Kidney capillary endothelial cell (primary cell): ENCODE measurements at regions not wholly inside any gene's neighbourhood (a gene's known extent, or its start where the extent isn't known, plus 50 kb on each side); places are given as distances from the start of the nearest gene placed in this dataset.

Experiments
- DNase-seq: peaks from one replicate; pipeline ENCODE4 v3.0.0-alpha.2; 2018; ENCODE audit warnings: low spot score

DNA sequence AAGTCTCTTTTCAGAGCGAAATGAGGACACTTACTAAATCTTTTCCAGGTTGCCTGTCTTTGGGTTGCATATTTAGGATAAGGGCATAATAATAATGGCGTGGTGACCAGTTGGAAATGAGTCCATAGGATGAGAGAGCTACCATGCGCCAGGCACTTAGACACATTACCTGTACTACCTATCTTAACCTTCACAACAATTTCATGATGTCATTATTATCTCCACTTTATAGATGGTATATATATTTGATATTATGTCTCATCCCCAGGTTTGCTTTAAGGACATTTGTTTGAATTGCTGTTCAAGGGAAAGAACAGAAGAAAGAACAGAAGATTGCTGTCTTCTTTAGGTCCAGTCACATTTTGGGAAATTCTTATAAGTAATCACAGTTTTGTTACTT lies 182.0 kb upstream of the STARD13 start:
- no peak for DNase-seq

DNA sequence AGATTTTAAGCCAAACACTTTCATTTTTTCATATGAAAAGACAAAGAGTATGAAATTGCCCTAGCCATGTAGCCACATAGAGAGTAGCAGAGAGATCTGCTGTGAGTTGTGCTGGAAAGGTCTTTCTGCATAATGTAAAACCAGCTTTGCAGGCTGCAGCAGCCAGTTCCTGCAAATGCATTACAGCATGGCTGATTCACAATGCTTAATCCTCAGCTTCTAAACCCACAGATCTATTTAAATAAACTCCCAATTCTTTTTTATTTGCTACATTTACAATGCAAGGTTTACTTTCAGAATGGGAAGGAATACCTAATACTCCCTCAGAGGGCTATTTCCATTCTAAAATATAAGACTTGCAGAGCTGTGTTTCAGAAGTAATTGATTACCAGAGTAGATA lies 185.6 kb upstream of the STARD13 start:
- no peak for DNase-seq

DNA sequence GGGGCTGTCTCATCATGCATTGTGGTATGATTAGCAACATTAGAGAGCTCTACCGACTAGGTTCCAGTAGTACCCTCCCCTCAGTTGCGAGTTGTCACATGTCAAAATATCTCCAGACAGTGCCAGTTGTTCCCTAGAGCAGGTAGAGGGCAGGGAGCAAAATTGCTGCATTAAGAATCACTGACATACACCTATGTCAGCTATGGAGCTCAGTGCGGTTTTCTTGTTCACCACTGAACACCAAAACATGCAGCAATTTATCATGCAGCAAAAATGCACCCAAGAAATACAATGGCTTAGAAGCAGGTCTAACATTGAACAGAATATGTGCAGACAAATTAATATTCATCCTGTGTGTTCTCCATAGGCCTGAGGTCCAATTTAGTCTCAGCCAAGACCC lies 186.9 kb upstream of the STARD13 start:
- DNase-seq = no peak

DNA sequence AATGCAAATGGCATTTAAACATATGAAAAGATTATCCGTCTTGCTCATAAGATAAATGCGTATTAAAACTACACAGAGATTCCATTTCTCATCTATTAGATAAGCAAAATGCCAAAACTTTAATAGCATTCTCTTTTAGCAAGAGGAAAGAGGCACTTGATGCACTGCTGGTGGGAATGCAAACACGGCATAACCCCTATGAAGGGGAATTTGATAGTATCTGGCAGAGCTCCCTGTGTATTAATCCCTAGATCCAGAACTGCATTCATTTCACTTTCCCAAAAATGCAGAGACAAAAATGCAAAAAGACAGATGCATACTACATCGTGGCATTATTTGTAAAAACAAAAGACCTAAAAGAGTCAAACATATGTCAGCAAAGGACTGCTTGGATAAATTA lies 193.6 kb upstream of the STARD13 start:
- DNase-seq = no peak

DNA sequence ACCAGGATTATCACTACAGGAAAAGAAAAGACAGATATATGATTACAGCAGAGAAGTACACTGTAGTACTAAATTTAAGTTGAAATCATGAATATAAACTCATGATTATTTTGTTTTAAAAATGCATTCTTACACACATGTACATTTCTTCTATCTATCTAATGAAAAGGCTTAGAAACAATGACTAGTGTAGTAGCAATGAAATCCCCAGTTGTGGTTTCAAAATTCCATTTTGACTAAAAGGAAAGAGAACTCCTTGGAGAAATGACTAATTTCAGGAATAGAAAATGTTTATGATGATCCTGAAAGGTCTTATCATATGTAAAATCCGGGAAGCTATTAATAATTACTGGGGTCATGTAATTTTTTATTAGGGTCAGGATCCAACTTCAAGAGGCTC lies 195.0 kb upstream of the STARD13 start:
- no peak for DNase-seq

DNA sequence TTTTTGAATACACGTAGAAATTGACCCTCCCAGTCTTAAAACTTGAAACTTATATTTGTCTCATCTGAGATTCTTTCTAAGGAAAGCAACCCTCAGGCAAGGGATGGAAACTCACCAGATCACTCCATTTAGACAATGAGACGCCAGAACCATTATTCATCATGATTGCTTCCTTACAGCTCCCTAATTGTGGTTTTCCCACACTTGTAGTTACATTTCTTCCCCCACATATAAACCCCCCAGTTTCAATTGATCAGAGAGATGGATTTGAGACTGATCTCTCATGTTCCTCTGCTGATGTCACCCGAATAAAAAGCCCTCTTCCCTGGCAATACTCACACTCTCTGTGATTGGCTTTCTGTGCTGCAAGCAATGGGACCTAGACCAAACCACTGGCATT lies 197.9 kb upstream of the STARD13 start:
- DNase-seq = no peak

DNA sequence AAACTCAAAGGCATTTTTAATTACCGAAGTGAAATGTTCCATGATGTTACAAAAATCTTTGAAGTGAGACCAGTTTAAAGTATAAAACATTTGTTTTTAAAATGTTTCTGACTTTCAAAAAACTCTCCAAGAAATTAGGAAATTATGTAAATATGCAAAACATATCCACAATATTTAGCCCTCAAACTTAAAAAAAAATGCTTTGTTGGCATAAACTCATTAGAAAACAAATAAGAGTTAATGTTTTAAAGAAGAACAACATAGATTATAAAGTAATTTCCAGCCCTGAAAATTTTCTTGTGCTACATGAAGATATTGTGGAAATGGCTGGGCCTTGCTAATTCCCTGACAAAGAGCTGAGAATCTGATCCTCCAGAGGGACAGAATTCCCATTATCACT lies 199.7 kb upstream of the STARD13 start:
- no peak for DNase-seq

DNA sequence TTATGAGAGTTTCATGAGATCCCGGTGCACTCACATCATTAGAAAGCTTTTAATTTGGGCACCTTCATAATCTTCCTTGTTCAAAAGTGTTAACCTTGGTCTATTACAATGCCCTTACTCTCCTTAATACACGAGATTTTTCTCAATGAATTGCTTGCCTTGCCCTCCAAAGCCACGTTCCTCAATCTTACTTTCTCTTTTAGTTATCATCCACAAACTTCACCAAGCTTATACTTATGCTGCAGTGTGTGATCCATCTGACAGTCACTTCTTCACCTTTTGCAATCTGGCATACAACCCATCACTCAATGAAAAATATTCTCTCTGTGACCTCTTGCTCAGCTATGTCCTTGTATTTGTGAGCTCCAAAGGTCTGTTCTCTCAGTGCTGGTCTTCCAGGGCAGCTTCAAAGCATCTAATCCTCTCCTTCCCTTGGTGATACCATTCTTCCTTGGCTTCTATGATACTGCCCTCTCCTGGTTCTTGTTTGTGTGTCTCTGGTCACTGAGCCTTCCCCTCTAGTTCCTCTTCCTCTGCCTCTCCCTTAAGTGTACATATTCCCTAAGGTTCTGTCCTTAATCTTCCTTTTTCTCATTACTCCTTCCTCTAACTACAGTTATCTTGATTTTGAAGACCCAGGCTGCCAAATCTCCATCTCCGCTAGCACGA lies 202.2 kb upstream of the STARD13 start:
- DNase-seq = no peak

DNA sequence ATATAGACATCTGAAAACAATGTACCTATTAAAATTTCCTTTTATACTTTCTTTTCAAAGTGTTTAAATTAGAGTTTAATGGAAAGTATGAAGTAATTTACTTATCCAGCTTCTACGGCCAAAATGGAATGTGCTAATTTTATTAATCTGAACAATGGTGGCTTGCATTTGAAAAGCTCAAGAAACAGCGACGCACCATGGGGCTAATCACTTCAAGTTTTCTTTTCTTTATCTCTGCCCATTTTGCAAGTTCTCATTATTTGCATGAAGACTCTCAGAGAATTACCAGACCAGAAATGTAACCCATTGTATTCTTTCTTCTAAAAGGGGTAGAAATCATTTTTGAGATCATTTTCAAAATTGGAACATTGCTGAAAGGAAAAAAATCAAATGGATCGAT lies 204.0 kb upstream of the STARD13 start:
- DNase-seq = no peak

DNA sequence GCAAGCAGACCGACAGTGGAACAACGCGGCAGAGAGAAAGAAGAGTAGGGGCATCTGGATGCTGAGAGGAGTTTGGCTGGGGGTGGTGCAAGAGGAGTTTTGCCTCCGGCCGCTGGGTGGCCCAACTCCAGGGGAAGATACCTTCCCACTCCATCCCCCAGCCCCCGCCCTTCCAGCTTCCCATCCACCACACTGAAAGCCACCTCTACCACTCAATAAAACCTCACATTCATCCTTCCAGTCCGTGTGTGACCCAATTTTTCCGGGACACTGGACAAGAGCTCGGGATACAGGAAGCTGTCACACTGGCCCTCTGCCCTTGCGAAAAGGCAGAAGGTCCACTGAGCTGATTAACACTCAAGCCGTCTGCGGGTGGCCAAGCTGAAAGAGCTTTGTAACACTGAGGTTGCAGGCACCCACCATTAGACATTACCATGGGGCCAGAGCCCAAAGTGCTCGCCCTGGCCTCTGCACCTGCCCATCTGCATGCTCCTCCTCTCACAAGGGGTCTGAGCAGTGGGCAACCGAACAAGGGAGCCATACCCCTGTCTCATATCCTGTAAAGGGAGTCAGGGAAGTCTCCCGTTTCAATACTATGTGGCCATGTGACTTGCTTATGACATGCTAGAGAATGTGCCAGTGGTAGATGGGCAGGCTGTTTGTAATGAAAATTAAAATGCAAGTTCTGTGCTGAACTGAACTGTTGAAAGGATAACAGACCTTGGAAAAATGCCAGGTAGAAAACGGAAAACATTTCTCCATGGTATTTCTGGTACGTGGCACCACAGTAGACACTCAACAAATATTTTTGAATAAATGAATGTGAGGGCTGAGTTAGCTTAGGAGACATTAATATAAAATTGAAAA lies 205.1 kb upstream of the STARD13 start:
- no peak for DNase-seq

DNA sequence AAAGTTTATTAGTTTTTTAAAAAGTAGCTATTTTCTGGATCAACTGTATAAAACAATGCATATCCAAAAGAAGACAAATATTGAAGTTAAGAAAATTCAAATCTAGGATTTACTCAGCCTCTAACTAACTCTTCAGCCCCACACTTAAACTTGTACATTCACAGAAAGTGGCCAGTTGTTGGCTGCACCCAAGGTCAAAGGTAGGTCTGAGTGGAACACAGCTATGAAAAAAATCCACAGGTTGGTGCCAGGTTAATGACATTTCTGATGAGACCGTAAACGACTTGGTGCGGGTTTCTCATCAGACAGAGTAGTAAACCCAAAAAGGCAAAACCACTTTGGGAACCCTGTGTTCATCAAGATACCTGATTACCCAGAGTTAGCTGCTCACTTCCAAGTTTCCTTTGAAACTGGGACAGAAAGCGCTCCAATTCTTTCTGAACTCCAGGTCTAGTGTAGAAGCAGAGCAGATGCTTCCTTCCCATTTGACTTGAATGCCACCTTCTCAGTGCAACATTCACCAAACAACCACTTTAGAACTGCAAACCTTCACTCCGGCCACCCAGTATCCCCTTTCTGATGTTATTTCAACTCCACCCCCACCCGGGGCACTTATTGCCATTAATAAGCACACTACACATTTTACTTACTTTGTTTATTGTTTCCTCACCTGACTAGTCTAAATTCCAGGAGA lies 208.3 kb upstream of the STARD13 start:
- DNase-seq = no peak

DNA sequence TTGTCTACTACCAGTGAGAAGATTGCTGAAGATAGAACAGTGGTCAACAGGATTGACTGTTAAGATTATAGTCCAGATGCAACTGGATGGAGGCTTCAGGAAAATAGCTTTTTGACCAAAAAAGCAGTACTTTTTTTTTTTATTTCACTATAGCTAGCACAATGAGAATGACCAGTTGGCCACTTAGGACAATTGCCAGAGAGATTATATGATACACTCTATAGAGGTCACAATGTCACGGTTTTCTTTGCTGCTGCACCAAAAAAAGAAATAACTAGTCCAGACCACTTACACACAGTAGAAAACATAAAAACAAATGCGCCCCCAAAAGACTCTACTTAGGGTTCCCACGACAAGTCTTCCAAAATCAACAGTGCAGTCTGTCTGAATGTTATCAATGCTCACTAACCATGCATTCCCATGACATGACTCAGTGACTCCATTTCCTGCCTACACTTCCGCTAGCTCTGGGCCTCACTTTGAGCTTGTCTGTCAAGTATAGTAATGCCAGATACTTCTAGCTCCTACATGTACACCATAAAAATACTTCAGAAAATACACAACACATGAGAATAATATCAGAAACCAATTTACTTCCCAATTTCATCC lies 209.1 kb upstream of the STARD13 start:
- peak; percentile 93 for DNase-seq

DNA sequence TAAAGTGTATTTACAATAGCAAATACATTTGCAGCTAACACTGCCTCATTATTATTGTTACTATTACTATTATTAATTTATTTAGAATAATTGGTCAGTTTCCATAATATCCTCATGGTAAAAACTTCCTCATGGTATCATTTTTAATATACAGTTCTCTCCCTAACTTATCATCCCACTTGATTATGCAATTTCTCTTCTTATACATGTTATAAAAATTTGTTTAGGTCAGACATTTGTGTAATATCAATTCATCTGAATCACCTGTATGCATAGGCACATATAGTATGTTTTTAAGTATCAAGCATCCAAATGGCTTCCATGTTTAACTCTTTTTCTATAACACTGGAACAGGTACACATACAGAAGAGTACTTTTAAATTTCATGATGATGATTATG lies 210.8 kb upstream of the STARD13 start:
- no peak for DNase-seq

DNA sequence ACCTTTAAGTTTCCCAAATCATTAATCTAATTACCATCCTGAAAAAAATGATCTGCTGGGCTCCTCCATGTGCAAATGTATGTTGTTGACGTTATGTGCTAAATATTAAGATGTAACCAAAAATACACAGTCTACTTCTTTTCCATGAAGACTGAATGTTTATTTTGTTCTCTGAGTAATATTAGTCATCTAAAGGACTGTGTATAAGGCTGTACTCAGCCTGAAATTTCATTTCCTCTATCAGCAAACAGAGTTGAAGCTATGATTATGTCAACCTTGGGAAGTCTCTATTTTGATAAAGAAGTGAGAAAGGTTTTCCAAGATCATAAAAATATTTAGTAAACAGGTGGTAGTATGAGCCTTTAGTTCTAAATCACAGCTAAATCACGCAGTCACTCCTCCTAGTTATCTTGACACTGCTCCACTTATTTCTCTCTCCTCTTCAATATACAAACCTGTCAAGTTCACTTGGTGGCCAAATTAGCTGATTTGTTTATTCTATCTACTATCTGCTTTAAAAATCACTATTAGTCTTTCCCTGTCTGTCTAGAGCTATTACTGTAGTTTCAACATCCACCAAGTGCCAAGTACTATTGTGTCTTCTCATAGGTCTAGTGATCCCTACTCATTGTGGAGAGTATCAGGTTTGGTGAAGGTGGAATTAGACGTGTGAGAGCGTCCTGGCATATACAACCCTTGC lies 211.7 kb upstream of the STARD13 start:
- DNase-seq = peak; percentile 49

DNA sequence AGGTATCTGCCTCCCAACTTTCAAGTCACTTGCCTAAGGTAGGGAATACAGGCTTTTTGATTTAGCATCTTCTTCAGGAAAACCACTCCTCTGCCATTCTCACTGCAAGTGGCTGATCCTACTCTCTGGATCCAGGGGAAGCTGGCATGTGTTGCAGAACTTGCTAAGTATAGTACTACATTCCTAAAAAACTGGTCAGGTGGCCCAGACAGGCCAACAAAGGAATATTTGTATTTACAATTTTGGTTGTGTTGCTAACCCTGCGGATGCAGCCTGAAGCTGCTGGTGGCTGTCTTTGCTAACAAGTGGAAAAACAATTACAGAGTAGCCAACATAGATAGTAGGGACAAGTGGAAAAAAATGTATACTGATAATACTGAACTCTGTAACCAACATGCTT lies 222.5 kb upstream of the STARD13 start:
- DNase-seq = no peak

DNA sequence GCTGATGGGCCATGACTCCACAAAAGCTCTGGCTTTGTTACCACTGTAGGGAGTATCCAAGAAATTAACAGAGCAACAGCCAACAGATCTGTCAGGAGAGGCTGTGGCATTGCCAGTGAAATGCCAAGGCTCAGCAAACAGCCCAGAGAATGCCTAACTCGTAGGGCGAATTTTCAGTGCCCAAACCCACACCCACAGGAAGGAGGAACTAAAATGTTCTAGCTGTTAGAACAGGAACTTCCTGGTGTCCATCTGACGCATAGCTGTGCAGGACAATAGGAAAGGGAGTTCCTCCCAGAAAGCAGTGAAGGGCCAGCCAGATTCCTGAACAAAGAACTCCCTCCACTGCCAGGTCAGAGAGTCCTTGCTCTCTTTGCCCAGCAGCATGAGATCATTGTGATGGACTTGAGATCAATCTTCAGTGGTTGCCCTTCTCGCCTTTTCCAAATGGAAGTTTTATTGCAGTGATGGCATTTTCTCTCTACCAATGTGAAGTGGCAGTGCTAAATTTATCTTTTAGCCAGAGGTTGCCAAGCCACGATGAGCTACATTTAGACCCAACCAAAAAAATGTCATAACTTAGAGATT lies 224.2 kb upstream of the STARD13 start:
- DNase-seq = peak; percentile 76

DNA sequence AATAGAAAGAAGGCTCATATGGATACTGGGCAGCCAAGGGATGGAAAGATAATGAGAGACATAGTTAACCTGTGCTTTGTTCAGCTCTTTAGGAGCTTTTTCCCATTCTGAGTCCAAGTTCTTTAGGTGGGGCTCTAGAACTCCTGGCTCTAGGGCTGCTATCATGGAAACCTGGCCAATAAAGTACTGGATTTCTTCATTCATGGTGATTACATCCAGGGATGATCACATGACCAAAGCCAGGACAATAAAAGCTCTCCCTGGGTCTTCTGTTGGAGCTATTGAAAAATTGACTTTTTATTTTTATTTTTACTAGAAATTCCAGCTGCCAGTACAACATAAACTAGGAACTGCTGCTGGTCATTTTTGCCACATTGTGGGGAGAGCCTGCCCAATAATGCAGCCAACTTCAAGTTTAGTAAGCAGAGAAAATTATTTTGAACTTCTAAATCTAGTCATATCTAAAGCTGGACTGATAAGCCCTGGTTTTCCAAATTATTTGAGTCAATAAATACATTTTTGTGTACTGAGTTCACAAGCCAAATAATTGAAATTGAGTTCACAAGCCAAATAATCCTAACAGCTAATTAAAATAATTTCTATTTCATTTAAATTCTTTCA lies 224.9 kb upstream of the STARD13 start:
- no peak for DNase-seq

DNA sequence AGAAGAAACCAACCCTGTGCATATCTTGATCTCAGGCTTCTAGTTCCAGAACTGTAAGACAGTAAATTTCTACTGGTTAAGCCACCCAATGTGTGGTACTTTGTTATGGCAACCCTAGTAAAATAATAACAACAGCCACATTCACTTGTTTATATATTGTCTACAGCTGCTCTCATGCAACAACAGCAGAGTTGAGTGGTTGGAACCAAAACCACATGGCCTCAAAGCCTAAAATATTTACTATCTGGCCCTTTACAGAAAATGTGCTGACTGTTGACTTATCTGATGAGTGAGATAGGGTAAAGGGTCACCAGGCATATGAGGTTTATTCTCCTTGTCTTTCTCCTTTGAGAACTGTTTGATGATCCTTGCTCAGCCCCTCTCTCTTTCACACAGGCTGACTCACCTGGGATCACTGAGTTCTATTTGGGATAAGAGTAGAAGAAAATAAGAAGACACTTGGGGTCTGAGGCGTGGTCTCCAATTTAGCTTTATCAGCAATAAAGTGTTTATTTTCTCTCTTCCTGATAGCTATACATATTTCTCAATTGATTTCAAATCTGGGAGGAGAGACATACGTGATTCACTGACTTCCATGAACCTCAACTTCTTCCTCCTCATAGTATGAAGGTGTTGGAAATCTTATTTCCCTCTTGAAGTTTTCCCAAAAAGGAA lies 227.5 kb upstream of the STARD13 start:
- DNase-seq = no peak

DNA sequence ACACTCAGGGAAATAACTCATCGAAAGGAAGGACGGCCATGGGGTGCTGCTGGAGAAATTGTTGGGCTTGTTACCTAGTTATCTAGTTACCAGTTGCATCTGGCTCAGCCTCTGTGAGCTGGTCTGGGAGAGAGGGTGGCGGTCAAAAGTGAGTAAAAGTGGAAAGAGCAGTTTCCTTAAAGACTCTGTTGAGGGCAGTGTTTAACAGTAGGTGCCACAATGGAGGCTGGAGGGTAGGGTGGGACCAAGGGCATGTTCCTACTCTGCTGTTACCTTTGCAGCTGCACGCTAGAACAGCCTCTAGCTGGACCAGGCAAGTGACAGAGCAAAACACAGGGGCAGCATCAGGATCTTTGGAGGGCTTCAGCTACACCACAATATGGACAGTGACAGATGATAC lies 228.8 kb upstream of the STARD13 start:
- DNase-seq = no peak

DNA sequence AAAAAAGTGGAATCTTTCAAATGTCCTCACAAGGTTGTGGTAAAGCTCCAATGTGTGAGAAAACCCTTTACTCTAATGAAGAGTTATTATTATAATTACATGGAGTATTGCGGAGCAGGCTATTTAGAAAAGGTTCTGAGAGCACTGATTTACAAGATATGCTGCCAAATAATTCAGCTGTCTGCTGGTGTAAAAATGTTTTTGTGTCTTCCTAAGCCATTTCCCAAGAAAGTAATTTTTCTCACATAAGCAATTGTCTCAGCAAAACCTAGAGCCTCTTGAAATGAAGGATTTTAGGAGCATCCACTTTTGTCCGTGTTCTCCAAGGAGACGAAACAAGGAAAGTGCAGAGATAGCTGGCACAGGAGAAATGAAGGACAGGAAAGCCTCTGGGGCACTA lies 229.6 kb upstream of the STARD13 start:
- no peak for DNase-seq

DNA sequence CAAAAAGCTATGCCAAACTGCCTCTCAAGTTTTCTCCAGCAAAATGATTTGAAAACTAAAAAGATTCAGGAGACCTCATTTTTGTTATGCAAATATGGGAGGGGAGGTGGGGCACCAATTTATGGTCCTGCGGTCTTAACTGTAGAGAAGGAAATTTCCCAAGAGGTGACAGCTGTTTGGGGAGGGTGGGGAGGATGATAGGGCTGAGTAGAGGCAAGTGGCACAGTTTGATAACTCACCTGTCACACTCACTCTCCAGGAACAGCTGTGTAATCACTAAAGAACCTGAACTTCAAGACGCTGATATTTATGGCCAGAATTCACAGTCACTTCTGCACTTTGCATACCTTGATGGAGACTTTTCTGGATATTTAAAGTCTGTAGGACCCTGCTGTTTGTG lies 232.9 kb upstream of the STARD13 start:
- no peak for DNase-seq
